Pancreas (tissue), 10 donors: ENCODE measurements at regions not wholly inside any gene's neighbourhood (a gene's known extent, or its start where the extent isn't known, plus 50 kb on each side); places are given as distances from the start of the nearest gene placed in this dataset.

Source experiments
- ATAC-seq, 4 donors: fragments of 200-7000 bp; cut with Tn5 transposase; one replicate each; pipeline versions ENCODE4 v1.8.0 to v1.9.1; 2020; ENCODE audit warnings: mild to moderate bottlenecking in 4 of 4, moderate library complexity in 4 of 4
- DNase-seq, 6 donors: peaks; one replicate each; pipeline ENCODE4 v3.0.0-alpha.2; 2020
- FAIRE-seq: peaks from 2 replicates; lab custom pipeline; 2012; peaks lifted over from hg19 to GRCh38; lab: Jason Lieb, UNC
- H3K27ac ChIP-seq, 4 donors: fragments of 200-600 bp; sonication (generic); 1 replicate in 3 of 4; 2 replicates in 1 of 4; pipeline versions ENCODE4 v1.5.0 to v1.8.0; 2020
- H3K27me3 ChIP-seq, 4 donors: fragments of 200-600 bp; one replicate each; pipeline ENCODE4 v1.8.0; 2021
- H3K36me3 ChIP-seq, 3 donors: fragments of 200-600 bp; sonication (generic) in 1 of 3; one replicate each; pipeline versions ENCODE4 v1.5.0 to v1.8.0; 2020 to 2021
- H3K4me1 ChIP-seq, 3 donors: fragments of 200-600 bp; one replicate each; pipeline ENCODE4 v1.8.0; 2021
- H3K4me3 ChIP-seq, 4 donors: fragments of 200-600 bp; sonication (generic) in 2 of 4; one replicate each; pipeline versions ENCODE4 v1.5.0 to v1.8.0; 2020 to 2021
- H3K9me3 ChIP-seq, 4 donors: fragments of 200-600 bp; one replicate each; pipeline ENCODE4 v1.8.0; 2021
- CTCF ChIP-seq, 4 donors: fragments of 200-600 bp; sonication (generic) in 3 of 4; IDR thresholded peaks; one replicate each; pipeline versions ENCODE4 v1.5.0 to v1.8.0; 2021; ENCODE audit warnings: antibody characterized with exemption in 4 of 4
- WGBS, 2 donors: extraction: QIAGEN DNeasy Blood & Tissue Kit; methylation state at CpG; one replicate each; pipeline ENCODE4 v1.1.7; 2013; 5-methylcytosine and 5-hydroxymethylcytosine counted together
- intact Hi-C, 3 donors: fragments of 100-400 bp; cut with DNase I; formaldehyde crosslinking; loops; one replicate each; pipeline versions ENCODE4 v1.11.1 to v1.14.2; 2022
- donor health status: healthy with polysubstance abuse.
- donor health status: DM: no; HTN: no; CAD: no; lungs with moderate emphysema.
- donor health status: DM: no; HTN: no; CAD: no.
- donor health status: control.
- donor health status: control.
- donor health status: Bipolar disorder and iron deficiency.
- donor health status: DM: yes; HTN: yes; CAD: no.
- donor health status: DM: no; HTN: no; CAD: no.
- donor health status: DM: no; HTN: no; CAD: no.
- donor health status: DM: yes; HTN: yes; CAD: no.

- H3K27ac ChIP-seq, result no peak overlapping the region
- H3K4me3 ChIP-seq, result no peak overlapping the region
- DNase-seq, result no peak
- no peak for TF ChIP-seq CTCF (IDR thresholded peaks at IDR 0.05)
- no peaks in the 10 kb centered on the region for H3K4me1 ChIP-seq
- ATAC-seq, result no peak
- no peaks in the 10 kb centered on the region for H3K9me3 ChIP-seq
- no peaks in the 10 kb centered on the region for H3K27me3 ChIP-seq
- 93 to 94% methylated on average over 7 of the region's 7 CpGs for WGBS, 2 donors
- no peaks in the 10 kb centered on the region for H3K36me3 ChIP-seq
- intact Hi-C loops, result no loop called here
- no peak for FAIRE-seq
These were observed 247.3 kb downstream of the SKAP2 start for GRCh38 chr7:26617066-26617465.
